Neural progenitor cell (in vitro differentiated cells): ENCODE measurements at regions not wholly inside any gene's neighbourhood (a gene's known extent, or its start where the extent isn't known, plus 50 kb on each side); places are given as distances from the start of the nearest gene placed in this dataset.

ENCODE experiments used
- CTCF ChIP-seq: fragments of 200-600 bp; sonication (generic); IDR thresholded peaks from 2 replicates; pipeline ENCODE4 v1.5.1; 2017; ENCODE audit warnings: antibody characterized with exemption, mild to moderate bottlenecking
- EZH2phosphoT487 ChIP-seq: fragments of 200-600 bp; sonication (generic); IDR thresholded peaks from 2 replicates; pipeline ENCODE4 v1.6.1; 2017; ENCODE audit warnings: antibody characterized with exemption

GRCh38 chr14:104416383-104416782 is 163.2 kb upstream of the C14orf180 start:
- TF ChIP-seq CTCF = no peak
- TF ChIP-seq EZH2phosphoT487 = no peak
